ENCODE measurements at regions not wholly inside any gene's neighbourhood (a gene's known extent, or its start where the extent isn't known, plus 50 kb on each side); places are given as distances from the start of the nearest gene placed in this dataset.
"Not testable (repeated sequence)": the region's sequence is repeated elsewhere in the genome, so short reads cannot be mapped to it uniquely, and the experiment has no call there.

DNA sequence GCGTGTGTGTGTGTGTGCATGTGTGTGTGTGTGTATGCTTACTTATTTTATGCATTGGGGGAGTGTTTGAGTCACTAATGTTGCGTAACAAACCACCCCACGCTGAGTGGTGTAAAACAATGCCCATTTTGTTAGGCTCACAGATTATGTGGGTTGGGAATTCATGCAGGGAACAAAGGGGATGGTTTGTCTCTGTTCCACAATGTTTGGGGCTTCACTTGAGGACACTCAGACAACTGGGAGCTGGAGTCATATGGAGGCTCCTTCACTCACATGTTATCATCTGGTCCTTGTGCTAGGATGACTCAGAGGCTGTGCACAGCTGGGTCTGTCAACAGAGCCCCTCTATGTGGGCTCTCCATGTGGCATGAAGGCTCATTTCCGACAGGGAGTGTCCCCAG lies 51.3 kb upstream of the LARGE1 start:
- no peak for DNase-seq

GRCh38 chr22:33975841-33976240 lies 55.6 kb upstream of the LARGE1 start:
- DNase-seq = no peak

DNA sequence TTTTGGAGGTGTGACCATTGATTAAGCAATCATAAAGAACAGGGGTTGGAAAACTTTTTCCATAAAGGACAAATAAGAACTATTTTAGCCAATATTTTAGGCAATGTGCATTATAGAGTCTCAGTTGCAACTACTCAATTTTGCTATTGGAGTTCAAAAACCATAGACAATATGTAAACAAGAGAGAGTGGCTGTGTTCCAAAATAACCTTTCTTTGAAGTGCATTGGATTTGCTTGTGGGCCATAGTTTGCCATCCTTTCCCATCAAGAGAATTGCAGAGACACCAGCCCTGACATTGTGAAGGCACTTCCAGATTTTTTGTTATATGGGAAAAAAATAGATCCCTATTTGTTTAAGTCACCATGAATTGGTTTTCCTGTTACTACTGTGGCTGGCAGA lies 63.3 kb upstream of the LARGE1 start:
- no peak for DNase-seq

GRCh38 chr22:33984211-33984610 lies 63.9 kb upstream of the LARGE1 start:
- DNase-seq = no peak

GRCh38 chr22:33984656-33985285 lies 64.5 kb upstream of the LARGE1 start:
- no peak for DNase-seq

GRCh38 chr22:33985506-33985905 lies 65.2 kb upstream of the LARGE1 start:
- DNase-seq = no peak

DNA sequence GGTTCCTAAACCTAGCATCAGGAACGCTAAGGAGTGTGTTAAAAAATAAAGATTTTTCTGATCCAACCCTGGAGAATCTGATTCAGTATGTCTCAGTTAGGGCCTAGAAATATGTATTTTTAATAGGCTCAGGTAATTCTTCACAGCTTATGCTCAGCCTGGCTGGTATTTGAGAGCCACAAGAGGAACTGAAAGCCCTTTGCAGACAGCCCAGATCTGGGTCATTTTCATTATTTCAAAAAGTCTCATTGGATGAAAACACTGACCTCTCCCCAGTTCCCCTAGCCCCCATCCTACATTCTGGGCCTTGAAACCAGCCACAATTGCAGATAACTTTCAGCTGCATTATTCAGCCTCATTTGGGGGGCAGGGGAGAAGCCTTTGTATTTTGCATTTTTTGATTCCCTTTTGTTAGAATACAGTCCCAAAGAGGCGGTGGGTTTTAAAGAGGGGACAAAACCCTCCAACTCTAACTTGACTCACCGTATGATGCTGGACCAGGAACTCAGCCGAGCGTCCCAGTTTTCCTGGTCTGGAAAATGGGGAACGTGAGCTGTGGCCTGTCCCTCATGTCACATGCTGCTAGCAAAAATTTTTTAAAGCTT lies 66.0 kb upstream of the LARGE1 start:
- no peak for DNase-seq

GRCh38 chr22:33986954-33987353 lies 66.7 kb upstream of the LARGE1 start:
- DNase-seq = no peak

DNA sequence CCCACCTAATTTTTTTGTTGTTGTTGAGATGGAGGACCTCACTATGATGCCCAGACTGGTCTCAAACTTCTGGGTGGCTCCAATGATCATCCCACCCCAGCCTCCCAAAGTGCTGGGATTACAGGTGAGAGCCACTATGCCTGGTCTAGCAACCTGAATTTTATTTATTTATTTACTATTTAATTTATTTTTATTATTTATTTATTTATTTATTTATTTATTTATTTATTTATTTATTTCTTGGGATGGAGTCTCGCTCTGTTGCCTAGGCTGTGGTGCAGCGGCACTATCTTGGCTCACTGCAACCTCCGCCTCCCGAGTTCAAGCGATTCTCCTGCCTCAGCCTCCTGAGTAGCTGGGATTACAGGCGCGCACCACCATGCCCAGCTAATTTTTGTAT lies 69.0 kb upstream of the LARGE1 start:
- DNase-seq = not testable (repeated sequence)

- no peak for DNase-seq
Measured at GRCh38 chr22:33991620-33992019, 71.3 kb upstream of the LARGE1 start.

GRCh38 chr22:33996824-33997223 lies 76.5 kb upstream of the LARGE1 start:
- no peak for DNase-seq

GRCh38 chr22:34000879-34001526 lies 80.7 kb upstream of the LARGE1 start:
- no peak for DNase-seq

DNA sequence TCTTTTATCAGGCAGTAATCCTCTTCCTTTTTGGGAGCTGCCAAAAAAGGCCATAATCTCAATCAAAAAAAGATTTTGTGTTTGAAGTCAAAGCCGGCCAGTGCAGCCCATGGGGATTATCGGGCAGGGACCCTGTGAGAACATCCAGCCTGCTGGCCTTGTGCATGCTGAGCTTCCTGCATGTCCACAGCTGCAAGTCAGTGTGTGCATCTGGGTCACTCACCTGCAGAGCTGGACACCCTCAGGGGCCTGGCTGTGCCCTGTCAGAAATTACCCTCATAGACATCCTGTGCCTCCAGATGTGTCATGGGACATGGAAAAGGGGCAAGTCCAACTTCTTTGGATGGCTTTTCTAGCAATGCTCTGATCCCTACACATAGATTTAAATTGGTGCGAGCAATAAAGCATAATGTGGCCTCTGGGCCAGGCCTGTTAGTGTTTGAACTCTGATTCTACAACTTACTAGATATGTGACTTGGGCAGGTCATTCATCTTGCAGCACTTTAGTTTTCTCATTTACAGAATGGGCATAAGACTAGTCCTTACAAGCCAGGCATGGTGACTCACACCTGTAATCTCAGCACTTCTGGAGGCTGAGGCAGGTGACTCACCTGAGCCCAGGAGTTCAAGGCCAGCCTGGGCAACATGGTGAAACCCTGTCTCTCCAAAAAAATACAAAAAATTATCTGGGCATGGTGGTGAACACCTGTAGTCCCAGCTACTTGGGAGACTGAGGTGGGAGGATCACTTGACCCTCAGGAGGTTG lies 81.6 kb upstream of the LARGE1 start:
- DNase-seq = no peak

- no peak for DNase-seq
Measured at GRCh38 chr22:34004058-34004457, 83.8 kb upstream of the LARGE1 start.

- DNase-seq = no peak
Measured at GRCh38 chr22:34010259-34010658, 90.0 kb upstream of the LARGE1 start.

DNA sequence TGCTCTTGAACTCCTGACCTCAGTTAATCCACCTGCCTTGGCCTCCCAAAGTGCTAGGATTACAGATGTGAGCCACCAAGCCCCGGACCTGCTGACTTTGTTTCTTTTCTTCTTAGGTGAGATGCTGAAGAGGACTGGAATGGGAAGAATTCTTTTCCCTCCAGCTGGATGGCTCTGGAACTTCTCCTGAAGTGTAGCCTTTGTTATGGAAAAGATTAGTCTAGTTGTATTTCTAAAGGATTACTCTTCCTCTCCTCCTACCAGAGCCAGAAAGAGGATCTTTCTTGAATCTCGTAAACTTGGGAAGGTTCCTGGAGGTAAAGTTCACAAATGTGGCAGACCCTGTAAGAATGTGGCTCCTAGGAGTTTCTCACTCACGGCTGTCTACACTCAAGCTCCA lies 95.4 kb upstream of the LARGE1 start:
- DNase-seq = no peak

DNA sequence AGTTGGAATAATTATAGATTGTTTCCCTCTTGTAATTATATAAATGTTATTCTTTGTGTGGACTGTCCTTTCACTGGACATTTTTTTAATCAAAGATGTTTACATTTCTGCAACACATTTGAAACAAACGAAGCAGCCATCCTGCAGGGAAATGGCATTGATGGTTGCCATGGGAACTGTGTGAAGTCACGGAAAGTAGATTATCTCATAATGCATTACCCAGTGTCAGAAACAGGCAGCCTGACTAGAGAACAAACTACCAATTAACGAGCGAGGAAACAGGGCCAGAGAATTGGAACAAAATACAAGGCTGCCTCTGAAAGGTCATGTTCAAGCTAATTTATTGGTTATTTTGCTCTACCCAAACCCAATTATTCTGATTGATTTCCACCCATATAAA lies 96.9 kb upstream of the LARGE1 start:
- no peak for DNase-seq

DNA sequence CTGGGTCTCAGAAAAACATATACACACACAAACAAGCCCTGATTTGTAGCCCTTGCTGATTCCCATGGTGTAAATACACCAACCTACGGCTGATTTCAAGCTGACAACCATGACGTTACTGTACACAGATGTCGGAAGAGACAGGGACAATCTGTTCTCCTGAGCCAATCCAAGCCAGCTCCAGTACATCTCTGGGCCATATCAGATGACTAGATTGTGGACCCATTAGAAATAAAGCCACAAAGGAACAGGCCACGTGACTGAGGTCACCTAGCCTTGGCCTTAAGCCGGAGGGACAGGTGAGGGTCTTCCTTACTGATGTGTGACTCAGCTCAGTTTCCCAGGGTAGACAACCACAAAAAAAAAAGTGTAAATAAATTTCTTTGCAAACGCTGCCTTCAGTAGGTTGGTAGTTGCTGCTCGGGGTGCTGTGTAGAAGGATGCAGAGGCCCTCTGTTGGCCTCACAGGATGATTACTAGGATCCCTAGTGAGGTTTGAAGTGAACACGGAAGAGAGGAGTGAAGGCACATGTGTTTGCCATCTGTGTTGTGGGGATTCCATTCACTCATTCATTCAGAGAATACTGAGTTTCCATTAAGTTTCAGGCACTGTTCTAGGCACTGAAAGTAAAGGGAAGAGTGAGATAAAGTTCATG lies 99.0 kb upstream of the LARGE1 start:
- DNase-seq = no peak

DNA sequence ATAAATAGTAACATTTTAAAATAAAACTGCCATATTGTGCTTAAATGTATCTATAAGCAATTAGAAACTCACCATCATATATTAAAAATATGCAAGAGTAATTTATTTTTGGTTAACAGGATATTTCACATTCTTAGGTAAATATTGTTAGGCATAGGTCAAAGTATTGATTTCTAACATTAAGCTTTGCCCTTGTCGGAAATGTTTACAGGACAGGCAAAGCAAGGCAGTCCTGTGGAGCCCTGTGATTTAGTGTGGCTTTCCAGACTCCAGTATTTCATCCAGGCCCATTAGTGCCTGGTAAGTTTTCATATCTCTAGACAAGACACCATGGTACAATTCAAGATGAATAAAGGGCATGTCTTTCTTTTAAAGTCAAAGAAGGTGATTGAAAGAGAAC lies 114.9 kb upstream of the LARGE1 start:
- DNase-seq = no peak

- DNase-seq = no peak
Measured at GRCh38 chr22:34036931-34037330, 116.7 kb upstream of the LARGE1 start.

GRCh38 chr22:34038801-34039555 lies 118.7 kb upstream of the LARGE1 start:
- DNase-seq = no peak

DNA sequence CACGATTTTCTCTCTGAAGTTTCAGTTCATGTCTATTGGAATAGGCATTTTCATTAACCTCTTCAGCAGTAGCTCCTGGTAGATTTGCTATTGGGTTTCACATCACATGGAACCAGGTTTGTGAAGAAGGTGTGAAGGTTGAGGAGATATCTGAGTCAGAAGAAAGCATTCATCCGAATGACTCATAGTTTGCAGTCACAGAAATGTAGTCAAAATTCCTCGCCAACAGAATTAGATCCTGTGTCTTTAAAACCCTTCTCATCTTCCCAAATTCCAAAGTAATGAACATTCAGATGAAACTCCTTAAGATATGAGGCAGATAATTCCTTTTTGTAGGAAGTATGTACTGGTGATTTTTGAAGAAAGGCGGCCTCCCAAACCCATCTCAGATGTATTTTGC lies 125.0 kb upstream of the LARGE1 start:
- no peak for DNase-seq
